ENCODE measurements at regions not wholly inside any gene's neighbourhood (a gene's known extent, or its start where the extent isn't known, plus 50 kb on each side); places are given as distances from the start of the nearest gene placed in this dataset.

DNA sequence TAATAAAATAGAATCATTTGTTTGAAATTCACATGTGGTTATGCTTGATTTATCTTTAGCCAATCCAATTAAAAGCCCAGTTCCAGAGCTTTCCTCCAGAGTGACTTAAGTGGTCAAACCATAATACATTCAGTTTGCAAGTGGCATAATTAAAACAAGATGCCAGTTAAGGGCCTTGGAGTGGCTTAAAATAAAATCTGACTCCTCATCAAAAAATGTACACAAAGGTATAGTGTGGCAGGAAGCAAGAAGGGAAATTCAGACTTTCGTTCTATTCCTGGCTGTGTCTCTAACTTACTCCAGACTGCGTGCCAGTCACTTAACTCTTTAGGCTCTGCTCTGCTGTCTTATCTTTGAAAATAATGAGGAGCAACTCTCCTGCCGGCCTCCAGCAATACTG, 215.9 kb upstream of the PRNP start:
- no peak overlapping the region for H3K4me3 ChIP-seq (ENCODE audit: control extremely low read depth in 1 of 5, extremely low read depth in 1 of 5, insufficient read depth in 1 of 5, low read depth in 2 of 5, low read length in 4 of 5)
- H3K4me2 ChIP-seq (replicated peaks; ENCODE audit: low read depth, low read length, poor library complexity, severe bottlenecking) = no peak overlapping the region
- no peak overlapping the region for H3K27ac ChIP-seq (ENCODE audit: low read length in 2 of 2)
- CTCF ChIA-PET = no interaction called here
- Mint-ChIP-seq H3K27me3 (peaks cover 10% of the 10 kb centered on the region), H3K9me3 (ENCODE audit: insufficient read depth) (no peaks in the 10 kb centered on the region), H3K4me1 (no peaks in the 10 kb centered on the region), H3K4me3 (no peak overlapping the region), H3K27ac (no peak overlapping the region)
- H3K4me1 ChIP-seq (ENCODE audit: control insufficient read depth in 2 of 2, insufficient read depth in 2 of 2, low read length in 2 of 2) = no peaks in the 10 kb centered on the region
- TF ChIP-seq, protein P1, sequence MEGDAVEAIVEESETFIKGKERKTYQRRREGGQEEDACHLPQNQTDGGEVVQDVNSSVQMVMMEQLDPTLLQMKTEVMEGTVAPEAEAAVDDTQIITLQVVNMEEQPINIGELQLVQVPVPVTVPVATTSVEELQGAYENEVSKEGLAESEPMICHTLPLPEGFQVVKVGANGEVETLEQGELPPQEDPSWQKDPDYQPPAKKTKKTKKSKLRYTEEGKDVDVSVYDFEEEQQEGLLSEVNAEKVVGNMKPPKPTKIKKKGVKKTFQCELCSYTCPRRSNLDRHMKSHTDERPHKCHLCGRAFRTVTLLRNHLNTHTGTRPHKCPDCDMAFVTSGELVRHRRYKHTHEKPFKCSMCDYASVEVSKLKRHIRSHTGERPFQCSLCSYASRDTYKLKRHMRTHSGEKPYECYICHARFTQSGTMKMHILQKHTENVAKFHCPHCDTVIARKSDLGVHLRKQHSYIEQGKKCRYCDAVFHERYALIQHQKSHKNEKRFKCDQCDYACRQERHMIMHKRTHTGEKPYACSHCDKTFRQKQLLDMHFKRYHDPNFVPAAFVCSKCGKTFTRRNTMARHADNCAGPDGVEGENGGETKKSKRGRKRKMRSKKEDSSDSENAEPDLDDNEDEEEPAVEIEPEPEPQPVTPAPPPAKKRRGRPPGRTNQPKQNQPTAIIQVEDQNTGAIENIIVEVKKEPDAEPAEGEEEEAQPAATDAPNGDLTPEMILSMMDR (IDR thresholded peaks at IDR 0.05) = no peak
- TF ChIP-seq EZH2 (IDR thresholded peaks at IDR 0.05; ENCODE audit: borderline replicate concordance, insufficient read depth, low read depth, low read length, poor library complexity, severe bottlenecking) = no peak
- no peak overlapping the region for H3K9ac ChIP-seq (ENCODE audit: low read length)
- ATAC-seq (ENCODE audit: low read depth) = no peak
- POLR2A ChIA-PET = no interaction called here
- H4K20me1 ChIP-seq (ENCODE audit: control insufficient read depth, insufficient read depth, low read length, poor library complexity, severe bottlenecking) = no peaks in the 10 kb centered on the region
- H2AFZ ChIP-seq (ENCODE audit: insufficient read depth, low read depth, low read length, poor library complexity, severe bottlenecking) = no peak overlapping the region
- no peaks in the 10 kb centered on the region for H3K9me3 ChIP-seq (ENCODE audit: control extremely low read depth in 1 of 3, control insufficient read depth in 2 of 3, insufficient read depth in 1 of 3, low read length in 2 of 3)
- WGBS (ENCODE audit: insufficient coverage) = 40% methylated on average over 1 of the region's 3 CpGs
- intact Hi-C loops (cut with micrococcal nuclease) = no loop called here
- H3K79me2 ChIP-seq (ENCODE audit: control insufficient read depth, insufficient read depth, low read length) = no peaks in the 10 kb centered on the region
- H3K27me3 ChIP-seq (replicated peaks in 1 of 4; ENCODE audit: control extremely low read depth in 1 of 4, control insufficient read depth in 3 of 4, insufficient read depth in 4 of 4, low read length in 3 of 4) = no peaks in the 10 kb centered on the region
- DNase-seq = no peak
- H3K36me3 ChIP-seq (replicated peaks in 1 of 2; ENCODE audit: control extremely low read depth in 1 of 2, control insufficient read depth in 1 of 2, extremely low read depth in 1 of 2, insufficient read depth in 2 of 2, low read length in 1 of 2) = no peaks in the 10 kb centered on the region

DNA sequence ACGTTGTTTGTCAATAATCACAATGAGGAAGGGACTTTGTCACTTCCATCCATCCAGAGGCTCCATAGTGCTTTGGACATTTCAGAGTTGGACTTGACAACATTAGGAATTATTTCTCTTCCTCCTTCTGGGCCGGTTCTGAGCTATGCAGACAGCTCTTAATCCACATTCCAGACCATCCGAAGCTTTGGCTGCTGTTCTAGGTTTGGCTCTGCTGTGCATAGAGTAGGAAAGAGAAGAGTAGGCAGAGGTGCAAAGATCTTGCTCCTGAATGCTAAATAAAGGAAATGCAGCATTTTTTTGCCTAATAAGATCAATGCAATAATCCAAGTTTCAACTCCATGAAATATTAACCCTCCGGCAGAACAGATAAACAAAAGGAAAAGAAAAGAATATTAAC, 216.3 kb upstream of the PRNP start:
- Mint-ChIP-seq H3K27me3 (peaks cover 7% of the 10 kb centered on the region), H3K27ac (no peak overlapping the region), H3K4me1 (no peaks in the 10 kb centered on the region), H3K9me3 (ENCODE audit: insufficient read depth) (no peaks in the 10 kb centered on the region), H3K4me3 (no peak overlapping the region)
- Histone ChIP-seq H3K36me3 (replicated peaks in 1 of 2; ENCODE audit: control extremely low read depth in 1 of 2, control insufficient read depth in 1 of 2, extremely low read depth in 1 of 2, insufficient read depth in 2 of 2, low read length in 1 of 2) (no peaks in the 10 kb centered on the region), H3K4me3 (ENCODE audit: control extremely low read depth in 1 of 5, extremely low read depth in 1 of 5, insufficient read depth in 1 of 5, low read depth in 2 of 5, low read length in 4 of 5) (no peak overlapping the region), H3K4me2 (replicated peaks; ENCODE audit: low read depth, low read length, poor library complexity, severe bottlenecking) (no peak overlapping the region), H2AFZ (ENCODE audit: insufficient read depth, low read depth, low read length, poor library complexity, severe bottlenecking) (no peak overlapping the region), H3K4me1 (ENCODE audit: control insufficient read depth in 2 of 2, insufficient read depth in 2 of 2, low read length in 2 of 2) (no peaks in the 10 kb centered on the region), H3K27me3 (replicated peaks in 1 of 4; ENCODE audit: control extremely low read depth in 1 of 4, control insufficient read depth in 3 of 4, insufficient read depth in 4 of 4, low read length in 3 of 4) (no peaks in the 10 kb centered on the region), H3K27ac (ENCODE audit: low read length in 2 of 2) (no peak overlapping the region), H3K9me3 (ENCODE audit: control extremely low read depth in 1 of 3, control insufficient read depth in 2 of 3, insufficient read depth in 1 of 3, low read length in 2 of 3) (no peaks in the 10 kb centered on the region), H4K20me1 (ENCODE audit: control insufficient read depth, insufficient read depth, low read length, poor library complexity, severe bottlenecking) (no peaks in the 10 kb centered on the region), H3K79me2 (ENCODE audit: control insufficient read depth, insufficient read depth, low read length) (no peaks in the 10 kb centered on the region), H3K9ac (ENCODE audit: low read length) (no peak overlapping the region)
- DNase-seq = no peak
- CTCF ChIA-PET = no interaction called here
- TF ChIP-seq EZH2 (IDR thresholded peaks at IDR 0.05; ENCODE audit: borderline replicate concordance, insufficient read depth, low read depth, low read length, poor library complexity, severe bottlenecking) = no peak
- TF ChIP-seq, protein P1 (IDR thresholded peaks at IDR 0.05) = no peak
- intact Hi-C loops (cut with micrococcal nuclease) = no loop called here
- ATAC-seq (ENCODE audit: low read depth) = no peak
- WGBS (ENCODE audit: insufficient coverage) = no CpG with 5 or more reads among the region's 4 CpGs
- POLR2A ChIA-PET = no interaction called here

Data from B cell (primary cell).